ENCODE measurements at regions not wholly inside any gene's neighbourhood (a gene's known extent, or its start where the extent isn't known, plus 50 kb on each side); places are given as distances from the start of the nearest gene placed in this dataset.
"Not testable (repeated sequence)": the region's sequence is repeated elsewhere in the genome, so short reads cannot be mapped to it uniquely, and the experiment has no call there.

DNA sequence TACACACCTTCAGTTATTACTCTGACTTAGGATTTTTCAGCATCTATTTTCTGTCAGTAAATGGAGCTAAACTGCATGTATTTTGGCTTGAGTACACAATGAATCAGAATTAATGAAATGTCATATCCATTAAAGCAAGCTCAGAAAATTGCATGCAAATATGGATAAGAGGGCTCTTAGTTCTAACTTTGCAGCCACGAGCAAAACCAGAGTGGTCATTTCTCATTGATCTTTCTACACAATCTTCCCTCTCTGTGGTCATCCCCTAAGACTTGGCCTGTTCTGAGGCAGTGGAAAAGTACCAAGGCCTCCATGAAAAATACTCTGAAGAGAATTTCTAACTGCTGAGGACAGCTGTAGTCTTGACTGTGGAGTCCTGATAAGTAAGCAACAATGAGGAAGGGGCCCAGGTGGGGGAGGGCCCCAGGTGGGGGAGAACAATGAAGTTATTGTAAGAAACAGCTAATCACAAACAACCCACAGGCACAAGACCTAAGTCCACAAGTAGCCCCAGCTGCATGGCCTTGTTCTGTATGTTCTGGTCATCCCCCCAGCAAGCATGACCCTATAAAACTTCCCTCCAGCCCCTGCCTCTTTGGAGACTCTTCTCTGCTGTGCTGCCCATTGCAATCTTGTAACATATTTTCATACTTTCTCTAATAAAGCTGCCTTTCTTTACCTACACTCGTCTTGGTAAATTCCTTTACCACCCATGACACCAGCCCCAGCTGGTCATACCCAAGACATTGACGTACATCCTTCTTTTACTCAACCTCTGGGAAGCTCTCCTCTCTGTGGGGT is 230.3 kb downstream of the TDRD15 start:
- no peak for DNase-seq

DNA sequence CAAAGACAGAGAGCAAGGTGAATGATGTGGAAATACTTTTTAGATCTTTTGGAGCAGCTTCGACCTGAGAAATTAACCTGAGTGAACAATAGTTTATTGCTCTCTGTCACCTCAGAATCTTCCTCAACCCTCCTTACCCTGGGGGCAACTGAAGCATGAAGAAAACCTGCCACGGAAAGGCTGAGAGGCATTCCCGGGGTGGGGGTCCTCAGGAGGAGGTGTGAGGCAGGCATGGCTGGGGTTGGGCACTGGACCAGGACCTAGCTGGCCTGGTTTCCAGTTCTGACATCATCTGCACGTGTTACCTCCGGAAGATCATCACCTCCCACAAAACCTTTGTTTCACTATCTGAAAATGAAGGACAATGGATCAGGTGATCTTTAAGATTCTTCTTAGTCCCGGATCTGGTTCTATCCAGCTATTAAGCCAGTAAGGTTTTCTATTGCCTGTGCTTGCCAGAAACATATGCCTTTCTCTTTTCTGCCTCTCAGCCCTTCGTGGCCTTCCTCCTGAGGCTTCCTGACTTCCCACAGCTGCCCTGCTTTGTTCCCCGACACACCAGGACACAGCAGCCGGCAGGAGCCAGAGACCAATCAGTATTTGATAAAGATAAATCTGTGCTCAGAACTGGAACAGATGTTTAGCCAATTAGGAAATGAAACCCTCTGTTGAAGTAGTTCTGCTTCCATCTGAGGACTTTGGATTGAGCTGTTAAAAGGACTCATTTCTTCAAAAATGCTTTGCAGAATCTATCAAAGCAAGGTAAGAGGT is 232.5 kb downstream of the TDRD15 start:
- no peak for DNase-seq

DNA sequence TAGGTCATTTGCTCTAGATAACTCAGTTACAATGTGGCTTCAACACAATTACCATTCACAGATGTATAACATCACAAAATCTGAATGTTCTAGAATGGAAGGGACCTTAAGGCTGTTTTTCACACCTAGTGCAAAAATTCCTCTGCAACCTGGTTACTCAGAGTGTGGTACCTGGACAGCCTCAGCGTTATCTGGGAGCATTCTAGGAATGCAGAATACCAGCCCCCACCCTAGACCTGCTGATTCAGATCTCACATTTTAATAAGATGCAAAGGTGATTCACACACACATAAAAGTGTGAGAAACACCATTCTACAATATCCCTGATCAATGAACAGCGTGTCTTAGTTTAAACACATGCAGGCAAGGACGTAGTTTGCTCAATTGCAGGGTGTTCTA is 233.1 kb downstream of the TDRD15 start:
- DNase-seq: no peak

GRCh38 chr2:21358976-21359375 is 235.2 kb downstream of the TDRD15 start:
- no peak for DNase-seq

GRCh38 chr2:21361384-21361783 is 237.6 kb downstream of the TDRD15 start:
- DNase-seq: no peak

DNA sequence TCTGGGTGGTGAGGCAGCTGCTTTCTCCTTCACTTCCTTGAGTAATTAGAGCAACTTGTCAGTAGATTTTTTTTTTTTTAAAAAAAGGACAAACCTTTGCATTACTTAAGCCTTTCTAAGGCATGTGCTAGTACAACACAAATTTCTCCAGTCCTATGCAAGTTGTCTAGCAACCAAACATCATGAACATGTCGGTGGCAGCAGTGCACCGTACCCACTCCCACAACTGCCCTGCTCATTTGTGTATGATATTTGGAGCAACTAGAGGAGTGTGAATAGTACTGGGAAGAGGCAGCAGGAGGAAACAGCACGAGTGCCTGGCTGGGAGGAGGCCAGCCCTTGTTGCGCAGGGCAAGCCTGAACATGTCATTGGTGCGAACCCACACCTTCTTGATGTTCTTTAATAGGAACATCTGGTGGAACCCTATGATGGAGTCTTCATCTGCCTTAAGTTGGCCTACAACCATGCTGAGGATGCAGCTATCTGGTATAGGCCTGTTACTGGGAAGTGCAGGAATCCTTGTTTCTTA is 238.3 kb downstream of the TDRD15 start:
- no peak for DNase-seq

- DNase-seq: no peak
Observed at GRCh38 chr2:21363364-21363763, 239.6 kb downstream of the TDRD15 start.

GRCh38 chr2:21367421-21367820 is 243.7 kb downstream of the TDRD15 start:
- no peak for DNase-seq

GRCh38 chr2:21369787-21370186 is 246.0 kb downstream of the TDRD15 start:
- no peak for DNase-seq

- DNase-seq: no peak
Observed at GRCh38 chr2:21371499-21372003, 247.8 kb downstream of the TDRD15 start.

- DNase-seq: no peak
Observed at GRCh38 chr2:21372654-21373053, 248.9 kb downstream of the TDRD15 start.

DNA sequence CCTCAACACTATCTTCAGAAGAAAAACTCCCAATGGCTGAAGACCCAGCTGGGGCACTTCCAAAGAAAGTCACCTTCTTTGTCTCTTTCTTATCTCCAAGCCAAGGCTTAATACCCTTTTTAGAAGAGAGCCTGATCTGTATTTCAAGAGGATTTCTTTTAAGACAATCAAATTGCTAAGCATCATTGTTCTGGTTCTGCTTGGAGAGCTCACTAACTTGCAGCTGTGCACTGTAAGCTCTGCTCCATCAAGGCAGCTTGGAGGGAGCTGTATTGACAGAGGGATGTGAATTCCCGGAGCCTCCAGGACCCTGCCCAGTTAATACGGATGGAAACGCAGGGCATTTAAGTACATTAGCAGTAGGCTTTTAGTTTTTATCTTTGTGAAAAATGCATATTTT is 253.1 kb downstream of the TDRD15 start:
- DNase-seq: no peak

GRCh38 chr2:21379140-21379539 is 255.4 kb downstream of the TDRD15 start:
- DNase-seq: no peak

DNA sequence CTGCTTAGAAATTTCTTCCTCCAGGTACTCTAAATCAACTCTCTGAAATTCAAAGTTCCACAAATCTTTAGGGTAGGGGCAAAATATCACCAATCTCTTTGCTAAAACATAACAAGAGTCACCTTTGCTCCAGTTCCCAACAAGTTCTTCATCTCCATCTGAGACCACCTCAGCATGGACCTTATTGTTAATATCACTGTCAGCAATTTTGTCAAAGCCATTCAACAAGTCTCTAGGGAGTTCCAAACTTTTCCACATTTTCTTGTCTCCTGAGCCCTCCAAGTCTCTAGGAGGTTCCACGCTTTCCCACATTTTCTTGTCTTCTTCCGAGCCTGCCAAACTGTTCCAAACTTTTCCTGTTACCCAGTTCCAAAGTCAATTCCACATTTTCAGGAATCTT is 255.9 kb downstream of the TDRD15 start:
- not testable (repeated sequence) for DNase-seq

- DNase-seq: no peak
Observed at GRCh38 chr2:21381421-21381820, 257.7 kb downstream of the TDRD15 start.

- no peak for DNase-seq
Observed at GRCh38 chr2:21382701-21383520, 259.1 kb downstream of the TDRD15 start.

GRCh38 chr2:21386666-21387065 is 262.9 kb downstream of the TDRD15 start:
- DNase-seq: no peak

GRCh38 chr2:21392649-21393048 is 268.9 kb downstream of the TDRD15 start:
- DNase-seq: no peak

- DNase-seq: no peak
Observed at GRCh38 chr2:21393173-21393572, 269.4 kb downstream of the TDRD15 start.

DNA sequence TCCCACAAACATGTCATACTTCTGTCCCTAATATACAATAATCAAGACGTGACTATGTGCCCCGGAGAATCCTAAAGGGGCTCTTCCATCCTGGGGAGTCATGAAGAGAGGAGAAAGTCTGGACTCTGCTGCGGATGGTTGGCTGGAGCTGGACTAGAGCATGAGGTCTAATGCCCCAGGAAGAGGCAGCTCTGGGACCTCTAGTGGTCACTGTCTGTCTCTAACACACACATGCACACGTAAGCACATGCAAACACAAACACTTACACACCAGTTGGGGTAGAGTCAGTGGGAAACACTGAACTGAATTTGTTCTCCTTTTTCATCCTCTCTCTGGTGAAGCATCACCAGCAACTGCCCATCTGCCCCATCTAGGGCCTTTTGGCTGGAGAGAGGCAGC is 271.6 kb downstream of the TDRD15 start:
- no peak for DNase-seq

GRCh38 chr2:21396252-21396651 is 272.5 kb downstream of the TDRD15 start:
- DNase-seq: no peak

DNA sequence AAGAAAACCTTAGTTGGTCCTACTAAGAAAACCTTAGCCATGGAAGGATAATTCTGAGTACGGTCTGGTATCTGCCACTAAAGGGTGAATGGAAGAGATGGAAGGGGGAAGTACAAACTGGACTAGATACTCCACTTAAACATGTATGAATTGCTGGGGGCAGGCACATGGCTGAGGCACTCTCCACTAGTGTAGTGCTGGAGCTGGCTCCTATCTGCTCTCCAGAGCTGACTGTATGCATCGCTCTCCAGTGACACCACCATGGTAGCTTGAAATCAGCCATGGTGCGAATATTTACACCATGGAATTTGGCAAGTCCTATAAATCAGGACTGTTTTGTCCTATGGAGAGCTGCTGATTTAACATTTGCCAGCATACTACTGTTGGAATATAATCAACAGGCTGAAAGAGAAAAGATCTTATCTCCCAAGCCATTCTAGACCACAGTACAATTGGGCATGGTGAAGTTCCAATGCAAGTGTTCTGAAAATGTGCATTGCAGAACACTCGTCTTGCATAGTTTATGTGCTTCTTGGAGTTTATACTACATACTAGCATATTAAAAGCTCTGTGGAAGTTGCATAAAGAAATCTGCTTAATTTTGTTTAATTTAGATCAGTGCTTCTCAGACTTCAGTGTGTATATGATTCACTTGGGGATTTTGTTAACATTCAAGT is 277.4 kb downstream of the TDRD15 start:
- DNase-seq: no peak
